Breast epithelium (tissue), 3 donors: ENCODE measurements at regions not wholly inside any gene's neighbourhood (a gene's known extent, or its start where the extent isn't known, plus 50 kb on each side); places are given as distances from the start of the nearest gene placed in this dataset.

Source experiments
- CTCF ChIP-seq, 3 donors: fragments of 450-650 bp; IDR thresholded peaks; one replicate each; pipeline ENCODE4 v1.5.1; 2016 to 2017; ENCODE audit warnings: antibody characterized with exemption in 3 of 3, mild to moderate bottlenecking in 3 of 3, moderate library complexity in 3 of 3
- POLR2A ChIP-seq: fragments of 450-650 bp; IDR thresholded peaks from one replicate; pipeline ENCODE4 v1.6.1; 2016; ENCODE audit warnings: antibody characterized with exemption, mild to moderate bottlenecking, moderate library complexity
- POLR2AphosphoS5 ChIP-seq, 3 donors: sonication (generic); formaldehyde crosslinking; IDR thresholded peaks; one replicate each; pipeline ENCODE4 v1.6.1; 2017; ENCODE audit warnings: antibody characterized with exemption in 3 of 3

GRCh38 chr4:20391912-20392311, 140.2 kb downstream of the SLIT2 start:
- TF ChIP-seq POLR2AphosphoS5 (IDR thresholded peaks at IDR 0.05) (no peak), POLR2A (no peak), CTCF (IDR thresholded peaks at IDR 0.05) (no peak)
